ENCODE measurements at regions not wholly inside any gene's neighbourhood (a gene's known extent, or its start where the extent isn't known, plus 50 kb on each side); places are given as distances from the start of the nearest gene placed in this dataset.
"Not testable (repeated sequence)": the region's sequence is repeated elsewhere in the genome, so short reads cannot be mapped to it uniquely, and the experiment has no call there.

- H3K9ac ChIP-seq (ENCODE audit: low read depth, low read length); H3K27ac ChIP-seq (ENCODE audit: low read depth, low read length); H3K4me3 ChIP-seq (ENCODE audit: low read depth, low read length); H3K27me3 ChIP-seq (ENCODE audit: control insufficient read depth, insufficient read depth, low read length); H3K4me1 ChIP-seq (ENCODE audit: control insufficient read depth, insufficient read depth, low read length); H3K36me3 ChIP-seq (ENCODE audit: control insufficient read depth, insufficient read depth, low read length); H3K9me3 ChIP-seq (ENCODE audit: control insufficient read depth, insufficient read depth, low read length): not testable (repeated sequence)
Observed at GRCh38 chr7:153076289-153076688, 316.7 kb downstream of the ACTR3B start.

- H3K27me3 ChIP-seq (ENCODE audit: control insufficient read depth, insufficient read depth, low read length) = no peaks in the 10 kb centered on the region
- no peak overlapping the region for H3K4me3 ChIP-seq (ENCODE audit: low read depth, low read length)
- H3K9ac ChIP-seq (ENCODE audit: low read depth, low read length) = no peak overlapping the region
Observed at GRCh38 chr7:153081496-153081895, 321.9 kb downstream of the ACTR3B start.

DNA sequence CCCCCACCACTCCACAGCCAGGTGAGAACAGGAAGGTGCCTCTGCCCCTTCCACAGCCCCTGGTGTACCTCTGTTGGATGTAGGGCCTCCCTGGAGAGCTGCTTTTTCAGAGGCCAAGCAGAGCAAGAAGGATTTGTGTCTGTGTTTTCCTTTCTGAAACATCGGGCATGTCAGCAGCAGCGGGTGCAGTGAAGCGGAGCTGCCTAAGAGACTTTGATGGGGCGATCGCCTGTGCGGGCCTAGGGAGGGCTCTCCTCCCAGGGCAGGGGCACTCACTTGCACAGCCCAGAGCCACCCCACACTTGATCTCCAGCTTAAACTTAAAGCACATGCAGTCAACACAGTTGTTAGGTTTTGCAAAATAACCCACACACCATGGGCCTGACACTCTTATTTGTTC is 324.7 kb downstream of the ACTR3B start:
- Histone ChIP-seq H3K36me3 (ENCODE audit: control insufficient read depth, insufficient read depth, low read length) (no peaks in the 10 kb centered on the region), H3K27ac (ENCODE audit: low read depth, low read length) (no peak overlapping the region), H3K4me1 (ENCODE audit: control insufficient read depth, insufficient read depth, low read length) (no peaks in the 10 kb centered on the region), H3K27me3 (ENCODE audit: control insufficient read depth, insufficient read depth, low read length) (no peaks in the 10 kb centered on the region), H3K9me3 (ENCODE audit: control insufficient read depth, insufficient read depth, low read length) (no peaks in the 10 kb centered on the region), H3K4me3 (ENCODE audit: low read depth, low read length) (no peak overlapping the region), H3K9ac (ENCODE audit: low read depth, low read length) (no peak overlapping the region)

More at GRCh38 chr7:153081496-153081895, 321.9 kb downstream of the ACTR3B start:
- Histone ChIP-seq H3K9me3 (ENCODE audit: control insufficient read depth, insufficient read depth, low read length) (no peaks in the 10 kb centered on the region), H3K36me3 (ENCODE audit: control insufficient read depth, insufficient read depth, low read length) (no peaks in the 10 kb centered on the region), H3K4me1 (ENCODE audit: control insufficient read depth, insufficient read depth, low read length) (no peaks in the 10 kb centered on the region), H3K27ac (ENCODE audit: low read depth, low read length) (no peak overlapping the region)

DNA sequence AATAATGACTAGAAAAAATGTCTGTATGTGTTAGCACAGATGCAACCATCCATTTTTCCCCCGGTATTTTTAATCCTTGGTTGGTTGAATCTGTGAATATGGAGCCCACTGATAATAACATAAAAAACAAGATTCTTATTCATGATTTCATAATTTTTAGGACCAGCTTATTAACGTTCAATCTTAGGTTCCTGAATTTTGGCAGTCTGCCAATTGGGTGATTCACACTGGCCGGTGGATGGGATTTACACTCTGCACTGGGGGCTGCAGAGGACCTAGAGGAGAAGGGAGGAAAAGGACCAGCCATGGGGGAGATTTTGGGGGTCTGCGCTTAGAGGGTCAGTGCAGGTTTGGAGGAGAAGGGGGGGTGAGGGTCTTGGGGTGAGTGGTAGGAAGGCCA is 327.9 kb downstream of the ACTR3B start:
- H3K36me3 ChIP-seq (ENCODE audit: control insufficient read depth, insufficient read depth, low read length) = no peaks in the 10 kb centered on the region
- no peaks in the 10 kb centered on the region for H3K4me1 ChIP-seq (ENCODE audit: control insufficient read depth, insufficient read depth, low read length)
- H3K9me3 ChIP-seq (ENCODE audit: control insufficient read depth, insufficient read depth, low read length) = no peaks in the 10 kb centered on the region
- H3K27ac ChIP-seq (ENCODE audit: low read depth, low read length) = no peak overlapping the region
- no peak overlapping the region for H3K9ac ChIP-seq (ENCODE audit: low read depth, low read length)
- no peaks in the 10 kb centered on the region for H3K27me3 ChIP-seq (ENCODE audit: control insufficient read depth, insufficient read depth, low read length)
- no peak overlapping the region for H3K4me3 ChIP-seq (ENCODE audit: low read depth, low read length)

DNA sequence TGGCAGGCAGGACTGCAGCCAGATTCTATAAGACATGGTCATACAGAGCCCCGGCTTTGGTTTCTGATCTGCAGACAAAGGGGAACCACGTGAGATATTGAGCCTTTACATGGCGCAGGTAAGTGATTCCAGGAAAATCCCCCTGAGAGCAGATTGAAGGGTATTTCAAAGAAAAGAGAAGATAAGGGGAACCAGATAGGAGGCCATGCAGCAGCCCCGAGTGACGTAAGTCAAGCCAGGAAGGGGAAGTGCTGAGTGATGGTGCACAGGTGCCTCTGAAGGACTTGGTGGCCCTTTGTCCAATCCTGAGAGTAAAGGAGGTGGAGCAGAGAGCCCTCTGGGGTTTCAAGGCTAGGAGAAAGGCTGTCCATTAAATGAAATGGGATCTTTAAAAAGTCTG is 329.0 kb downstream of the ACTR3B start:
- Histone ChIP-seq H3K9ac (ENCODE audit: low read depth, low read length) (no peak overlapping the region), H3K36me3 (ENCODE audit: control insufficient read depth, insufficient read depth, low read length) (no peaks in the 10 kb centered on the region), H3K4me1 (ENCODE audit: control insufficient read depth, insufficient read depth, low read length) (no peaks in the 10 kb centered on the region), H3K27ac (ENCODE audit: low read depth, low read length) (no peak overlapping the region), H3K4me3 (ENCODE audit: low read depth, low read length) (no peak overlapping the region), H3K9me3 (ENCODE audit: control insufficient read depth, insufficient read depth, low read length) (no peaks in the 10 kb centered on the region), H3K27me3 (ENCODE audit: control insufficient read depth, insufficient read depth, low read length) (no peaks in the 10 kb centered on the region)

DNA sequence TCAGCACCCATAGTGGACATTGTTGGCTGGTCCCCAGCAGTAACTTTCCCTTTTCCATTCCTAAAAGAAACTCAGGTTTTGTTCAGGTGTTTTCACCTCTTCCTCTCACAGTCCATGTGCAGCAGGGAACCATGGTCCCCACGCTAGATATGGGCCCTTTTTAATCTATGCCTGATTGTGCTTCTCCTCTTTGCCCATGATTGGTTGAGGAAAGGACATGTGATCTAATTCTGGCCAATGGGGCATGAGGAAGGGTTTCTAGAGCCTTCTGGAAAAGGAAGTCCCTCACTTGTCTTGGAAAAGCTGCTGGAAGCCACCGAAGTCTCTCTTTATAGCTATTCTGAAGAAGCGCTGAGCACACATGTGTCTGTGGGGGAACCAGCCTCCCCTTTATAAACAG is 330.7 kb downstream of the ACTR3B start:
- no peak overlapping the region for H3K27ac ChIP-seq (ENCODE audit: low read depth, low read length)
- H3K4me3 ChIP-seq (ENCODE audit: low read depth, low read length) = no peak overlapping the region
- no peak overlapping the region for H3K9ac ChIP-seq (ENCODE audit: low read depth, low read length)
- no peaks in the 10 kb centered on the region for H3K4me1 ChIP-seq (ENCODE audit: control insufficient read depth, insufficient read depth, low read length)
- no peaks in the 10 kb centered on the region for H3K27me3 ChIP-seq (ENCODE audit: control insufficient read depth, insufficient read depth, low read length)
- no peaks in the 10 kb centered on the region for H3K36me3 ChIP-seq (ENCODE audit: control insufficient read depth, insufficient read depth, low read length)
- H3K9me3 ChIP-seq (ENCODE audit: control insufficient read depth, insufficient read depth, low read length) = 0 out of 2 replicates have a peak, but pooled peaks cover 6% of the 10 kb centered on the region

GRCh38 chr7:153090764-153091163 is 331.2 kb downstream of the ACTR3B start:
- no peak overlapping the region for H3K9ac ChIP-seq (ENCODE audit: low read depth, low read length)
- H3K4me1 ChIP-seq (ENCODE audit: control insufficient read depth, insufficient read depth, low read length) = no peaks in the 10 kb centered on the region
- no peaks in the 10 kb centered on the region for H3K36me3 ChIP-seq (ENCODE audit: control insufficient read depth, insufficient read depth, low read length)
- H3K27me3 ChIP-seq (ENCODE audit: control insufficient read depth, insufficient read depth, low read length) = no peaks in the 10 kb centered on the region
- no peak overlapping the region for H3K27ac ChIP-seq (ENCODE audit: low read depth, low read length)
- H3K9me3 ChIP-seq (ENCODE audit: control insufficient read depth, insufficient read depth, low read length) = 0 out of 2 replicates have a peak, but pooled peaks cover 6% of the 10 kb centered on the region
- H3K4me3 ChIP-seq (ENCODE audit: low read depth, low read length) = no peak overlapping the region

DNA sequence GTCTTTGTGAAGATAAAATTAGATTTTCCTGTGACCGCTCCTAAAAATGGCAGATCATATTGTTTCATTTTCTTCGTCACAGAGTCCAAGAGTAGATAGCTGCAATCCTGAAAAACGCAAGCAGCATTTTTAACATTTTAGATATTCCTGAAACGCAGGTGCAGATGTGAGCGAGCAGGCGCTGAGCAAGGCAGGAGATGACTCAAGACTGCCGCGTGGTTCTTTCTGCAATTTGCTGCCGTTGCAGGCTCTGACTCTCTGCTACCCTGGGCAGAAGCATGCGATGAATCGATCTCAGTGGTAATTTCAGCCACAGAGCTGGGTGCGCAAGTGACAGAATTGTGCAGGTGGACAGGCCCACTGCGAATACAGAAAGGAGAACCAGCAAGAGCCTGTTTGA is 331.9 kb downstream of the ACTR3B start:
- Histone ChIP-seq H3K4me3 (ENCODE audit: low read depth, low read length) (no peak overlapping the region), H3K27ac (ENCODE audit: low read depth, low read length) (no peak overlapping the region), H3K9me3 (ENCODE audit: control insufficient read depth, insufficient read depth, low read length) (0 out of 2 replicates have a peak, but pooled peaks cover 6% of the 10 kb centered on the region), H3K36me3 (ENCODE audit: control insufficient read depth, insufficient read depth, low read length) (no peaks in the 10 kb centered on the region), H3K4me1 (ENCODE audit: control insufficient read depth, insufficient read depth, low read length) (no peaks in the 10 kb centered on the region), H3K9ac (ENCODE audit: low read depth, low read length) (no peak overlapping the region), H3K27me3 (ENCODE audit: control insufficient read depth, insufficient read depth, low read length) (no peaks in the 10 kb centered on the region)

DNA sequence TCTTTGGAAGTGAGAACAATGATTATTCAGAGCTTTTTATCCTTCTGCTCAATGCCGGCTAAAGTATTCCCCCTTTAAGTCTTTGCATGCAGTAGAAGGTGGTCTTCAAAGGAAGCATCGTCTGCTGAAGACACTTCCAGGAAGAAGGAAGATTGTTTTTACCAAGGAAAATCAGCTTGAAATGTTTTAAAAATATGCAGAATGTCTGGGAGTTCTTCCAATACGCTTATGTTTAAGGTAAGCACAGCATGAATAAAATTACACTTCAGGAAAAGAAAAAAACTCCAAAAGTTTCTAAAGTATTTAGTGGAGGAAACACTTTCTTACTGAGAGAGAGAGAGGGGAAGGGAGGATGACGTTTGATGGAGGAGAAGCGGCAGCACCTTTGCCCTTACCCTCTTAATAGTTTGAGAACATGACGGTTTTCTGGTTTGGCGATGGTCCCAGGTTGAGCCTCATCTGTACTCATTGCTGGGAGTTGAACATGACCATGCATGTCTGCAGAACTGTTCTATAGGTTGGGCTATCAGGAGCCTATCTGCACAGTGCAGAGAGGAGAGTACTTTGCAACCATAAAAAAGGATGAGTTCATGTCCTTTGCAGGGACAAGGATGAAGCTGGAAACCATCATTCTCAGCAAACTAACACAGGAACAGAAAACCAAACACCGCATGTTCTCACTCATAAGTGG is 338.1 kb downstream of the ACTR3B start:
- H3K9me3 ChIP-seq (ENCODE audit: control insufficient read depth, insufficient read depth, low read length) = 0 out of 2 replicates have a peak, but pooled peaks cover 6% of the 10 kb centered on the region
- no peaks in the 10 kb centered on the region for H3K4me1 ChIP-seq (ENCODE audit: control insufficient read depth, insufficient read depth, low read length)
- H3K36me3 ChIP-seq (ENCODE audit: control insufficient read depth, insufficient read depth, low read length) = no peaks in the 10 kb centered on the region
- no peak overlapping the region for H3K4me3 ChIP-seq (ENCODE audit: low read depth, low read length)
- no peaks in the 10 kb centered on the region for H3K27me3 ChIP-seq (ENCODE audit: control insufficient read depth, insufficient read depth, low read length)
- no peak overlapping the region for H3K9ac ChIP-seq (ENCODE audit: low read depth, low read length)
- H3K27ac ChIP-seq (ENCODE audit: low read depth, low read length) = no peak overlapping the region

DNA sequence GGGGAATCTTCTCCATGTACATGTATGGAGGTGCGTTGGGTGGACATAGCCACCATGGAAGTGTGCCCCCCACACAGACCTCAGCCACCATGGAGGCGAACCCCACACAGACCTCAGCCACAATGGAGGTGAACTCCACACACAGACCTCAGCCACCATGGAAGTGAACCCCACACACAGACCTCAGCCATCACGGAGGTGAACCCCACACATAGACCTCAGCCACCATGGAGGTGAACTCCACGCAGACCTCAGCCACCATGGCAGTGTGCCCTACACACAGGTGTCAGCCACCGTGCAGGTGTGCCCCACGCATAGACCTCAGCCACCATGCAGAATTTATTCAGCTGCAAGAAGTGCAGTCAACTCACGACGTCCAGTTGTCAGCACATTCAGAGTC is 339.7 kb downstream of the ACTR3B start:
- Histone ChIP-seq H3K4me1 (ENCODE audit: control insufficient read depth, insufficient read depth, low read length) (no peaks in the 10 kb centered on the region), H3K27me3 (ENCODE audit: control insufficient read depth, insufficient read depth, low read length) (no peaks in the 10 kb centered on the region), H3K4me3 (ENCODE audit: low read depth, low read length) (no peak overlapping the region), H3K36me3 (ENCODE audit: control insufficient read depth, insufficient read depth, low read length) (no peaks in the 10 kb centered on the region), H3K9me3 (ENCODE audit: control insufficient read depth, insufficient read depth, low read length) (0 out of 2 replicates have a peak, but pooled peaks cover 4% of the 10 kb centered on the region), H3K27ac (ENCODE audit: low read depth, low read length) (no peak overlapping the region), H3K9ac (ENCODE audit: low read depth, low read length) (no peak overlapping the region)

- Histone ChIP-seq H3K27ac (ENCODE audit: low read depth, low read length) (no peak overlapping the region), H3K9me3 (ENCODE audit: control insufficient read depth, insufficient read depth, low read length) (peaks cover 1% of the 10 kb centered on the region; the same call in 1 of the 2 replicates), H3K9ac (ENCODE audit: low read depth, low read length) (no peak overlapping the region), H3K4me1 (ENCODE audit: control insufficient read depth, insufficient read depth, low read length) (no peaks in the 10 kb centered on the region), H3K27me3 (ENCODE audit: control insufficient read depth, insufficient read depth, low read length) (no peaks in the 10 kb centered on the region), H3K4me3 (ENCODE audit: low read depth, low read length) (no peak overlapping the region), H3K36me3 (ENCODE audit: control insufficient read depth, insufficient read depth, low read length) (no peaks in the 10 kb centered on the region)
Observed at GRCh38 chr7:153100691-153101237, 341.2 kb downstream of the ACTR3B start.

All from HUES48 (cell line).